Endothelial cell of umbilical vein (primary cell): ENCODE measurements at regions not wholly inside any gene's neighbourhood (a gene's known extent, or its start where the extent isn't known, plus 50 kb on each side); places are given as distances from the start of the nearest gene placed in this dataset.

Experiments
- EZH2 ChIP-seq: IDR thresholded peaks from 2 replicates; pipeline ENCODE4 v1.6.1; 2012; ENCODE audit warnings: borderline replicate concordance, low read depth, mild to moderate bottlenecking, moderate library complexity, low read length, inconsistent platforms; ENCODE audit not compliant: severe bottlenecking
- MAX ChIP-seq: IDR thresholded peaks from 2 replicates; pipeline ENCODE4 v1.6.1; 2011; ENCODE audit not compliant: insufficient read depth, insufficient read length

DNA sequence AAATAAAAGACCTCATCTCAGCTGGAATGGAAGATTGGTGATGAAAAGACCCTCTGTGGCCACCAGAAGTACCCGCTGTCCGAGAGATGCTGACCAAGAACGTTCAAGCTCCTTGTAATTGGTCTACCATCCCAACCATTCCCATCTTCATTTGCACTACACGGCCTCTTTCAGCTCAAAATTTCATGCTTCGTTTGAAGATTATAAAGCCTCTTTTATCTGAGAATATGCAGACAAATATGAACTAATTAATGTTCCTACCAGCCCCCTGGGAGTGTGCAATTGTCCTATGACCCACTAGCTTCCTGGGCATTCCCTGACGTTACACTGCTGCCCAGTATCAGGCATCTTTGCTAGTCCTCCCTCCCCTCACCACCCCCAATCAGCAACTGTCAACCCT, 583.7 kb downstream of the MID1IP1 start:
- TF ChIP-seq MAX (no peak), EZH2 (no peak)
